ENCODE measurements at regions not wholly inside any gene's neighbourhood (a gene's known extent, or its start where the extent isn't known, plus 50 kb on each side); places are given as distances from the start of the nearest gene placed in this dataset.

DNA sequence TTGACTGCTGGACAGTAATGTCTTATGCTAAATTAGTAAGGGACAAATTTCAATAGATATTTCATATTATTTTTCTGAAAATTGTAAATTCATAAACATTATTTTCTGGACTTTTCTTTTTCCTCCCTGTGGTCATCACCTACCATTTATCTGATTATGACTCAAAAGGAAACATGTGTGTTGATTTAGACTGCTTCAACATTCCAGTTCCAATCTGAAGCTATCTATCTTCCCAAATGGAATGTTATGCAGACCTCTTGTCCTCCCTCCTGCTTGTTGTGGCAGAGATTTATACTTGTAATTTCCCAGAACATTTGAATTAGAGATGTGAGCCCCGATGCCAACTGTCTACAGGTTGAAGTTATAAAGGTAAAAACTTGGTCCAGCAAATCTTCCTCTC lies 803.4 kb downstream of the TUSC7 start:
- TF ChIP-seq, protein P1, sequence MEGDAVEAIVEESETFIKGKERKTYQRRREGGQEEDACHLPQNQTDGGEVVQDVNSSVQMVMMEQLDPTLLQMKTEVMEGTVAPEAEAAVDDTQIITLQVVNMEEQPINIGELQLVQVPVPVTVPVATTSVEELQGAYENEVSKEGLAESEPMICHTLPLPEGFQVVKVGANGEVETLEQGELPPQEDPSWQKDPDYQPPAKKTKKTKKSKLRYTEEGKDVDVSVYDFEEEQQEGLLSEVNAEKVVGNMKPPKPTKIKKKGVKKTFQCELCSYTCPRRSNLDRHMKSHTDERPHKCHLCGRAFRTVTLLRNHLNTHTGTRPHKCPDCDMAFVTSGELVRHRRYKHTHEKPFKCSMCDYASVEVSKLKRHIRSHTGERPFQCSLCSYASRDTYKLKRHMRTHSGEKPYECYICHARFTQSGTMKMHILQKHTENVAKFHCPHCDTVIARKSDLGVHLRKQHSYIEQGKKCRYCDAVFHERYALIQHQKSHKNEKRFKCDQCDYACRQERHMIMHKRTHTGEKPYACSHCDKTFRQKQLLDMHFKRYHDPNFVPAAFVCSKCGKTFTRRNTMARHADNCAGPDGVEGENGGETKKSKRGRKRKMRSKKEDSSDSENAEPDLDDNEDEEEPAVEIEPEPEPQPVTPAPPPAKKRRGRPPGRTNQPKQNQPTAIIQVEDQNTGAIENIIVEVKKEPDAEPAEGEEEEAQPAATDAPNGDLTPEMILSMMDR (IDR thresholded peaks at IDR 0.05) = no peak
- TF ChIP-seq EP300 (IDR thresholded peaks at IDR 0.05; ENCODE audit: low read depth) = no peak

All from transverse colon (tissue), 3 donors.